H9 (cell line): ENCODE measurements at regions not wholly inside any gene's neighbourhood (a gene's known extent, or its start where the extent isn't known, plus 50 kb on each side); places are given as distances from the start of the nearest gene placed in this dataset.

Experiments
- DNase-seq: peaks from one replicate; pipeline ENCODE4 v3.0.0-alpha.2; 2017
- H2AFZ ChIP-seq: one replicate; pipeline ENCODE4 v1.6.1; 2013; ENCODE audit warnings: mild to moderate bottlenecking, low read length, control low read depth, moderate library complexity
- H2AK5ac ChIP-seq: 2 replicates; pipeline ENCODE4 v1.6.1; 2013; ENCODE audit warnings: low read length, control low read depth, mixed read lengths; ENCODE audit not compliant: insufficient read length
- H2BK120ac ChIP-seq: one replicate; pipeline ENCODE4 v1.6.1; 2013; ENCODE audit warnings: low read depth, mild to moderate bottlenecking, low read length, control low read depth, inconsistent platforms; ENCODE audit not compliant: poor library complexity, severe bottlenecking
- H2BK12ac ChIP-seq: 2 replicates; pipeline ENCODE4 v1.6.1; 2013; ENCODE audit warnings: low read length, control low read depth, mixed read lengths, low read depth; ENCODE audit not compliant: insufficient read length
- H2BK15ac ChIP-seq: 2 replicates; pipeline ENCODE4 v1.6.1; 2013; ENCODE audit warnings: low read depth, low read length, control low read depth
- H2BK20ac ChIP-seq: one replicate; pipeline ENCODE4 v1.6.1; 2013; ENCODE audit warnings: low read depth, mild to moderate bottlenecking, low read length, control low read depth, inconsistent platforms; ENCODE audit not compliant: poor library complexity, severe bottlenecking
- H2BK5ac ChIP-seq: 2 replicates; pipeline ENCODE4 v1.6.1; 2013; ENCODE audit warnings: low read length, control low read depth, mixed read lengths; ENCODE audit not compliant: insufficient read length
- H3K14ac ChIP-seq: 2 replicates; pipeline ENCODE4 v1.6.1; 2013; ENCODE audit warnings: low read length, control low read depth; ENCODE audit not compliant: insufficient read depth
- H3K18ac ChIP-seq: 2 replicates; pipeline ENCODE4 v1.6.1; 2013; ENCODE audit warnings: low read depth, mild to moderate bottlenecking, mixed read lengths, low read length, control low read depth; ENCODE audit not compliant: insufficient read length
- H3K23ac ChIP-seq: 2 replicates; pipeline ENCODE4 v1.6.1; 2013; ENCODE audit warnings: low read length, control low read depth, mixed read lengths, low read depth; ENCODE audit not compliant: insufficient read length
- H3K23me2 ChIP-seq: 2 replicates; pipeline ENCODE4 v1.6.1; 2013; ENCODE audit warnings: low read depth, mild to moderate bottlenecking, mixed read lengths, low read length, control low read depth; ENCODE audit not compliant: insufficient read length, poor library complexity, severe bottlenecking
- H3K27ac ChIP-seq: 2 replicates; pipeline ENCODE4 v1.5.1; 2013; ENCODE audit warnings: low read length, control low read depth, mixed read lengths, low read depth; ENCODE audit not compliant: insufficient read length
- H3K27me3 ChIP-seq: 2 replicates; pipeline ENCODE4 v1.6.1; 2013; ENCODE audit warnings: low read length, control low read depth, inconsistent platforms; ENCODE audit not compliant: insufficient read depth
- H3K4ac ChIP-seq: 2 replicates; pipeline ENCODE4 v1.6.1; 2013; ENCODE audit warnings: low read depth, mild to moderate bottlenecking, control low read depth, inconsistent platforms, low read length, moderate library complexity
- H3K4me1 ChIP-seq: 2 replicates; pipeline ENCODE4 v1.6.1; 2013; ENCODE audit warnings: low read length, control low read depth, inconsistent platforms; ENCODE audit not compliant: insufficient read depth
- H3K4me2 ChIP-seq: 2 replicates; pipeline ENCODE4 v1.6.1; 2013; ENCODE audit warnings: low read length, control low read depth, mixed read lengths; ENCODE audit not compliant: insufficient read length, insufficient read depth
- H3K56ac ChIP-seq: 2 replicates; pipeline ENCODE4 v1.6.1; 2013; ENCODE audit warnings: low read depth, mild to moderate bottlenecking, mixed read lengths, low read length, control low read depth; ENCODE audit not compliant: insufficient read length
- H3K79me1 ChIP-seq: 2 replicates; pipeline ENCODE4 v1.6.1; 2013; ENCODE audit warnings: low read depth, mild to moderate bottlenecking, moderate library complexity, low read length, control low read depth, inconsistent platforms; ENCODE audit not compliant: insufficient read depth, poor library complexity, severe bottlenecking
- H3K79me2 ChIP-seq: 2 replicates; pipeline ENCODE4 v1.6.1; 2013; ENCODE audit warnings: low read length, control low read depth, inconsistent platforms; ENCODE audit not compliant: insufficient read depth
- H3K9ac ChIP-seq: 2 replicates; pipeline ENCODE4 v1.6.1; 2013; ENCODE audit warnings: low read length, control low read depth, mixed read lengths; ENCODE audit not compliant: insufficient read length; ENCODE audit errors: extremely low read depth
- H3K9me3 ChIP-seq: one replicate; pipeline ENCODE4 v1.6.1; 2013; ENCODE audit warnings: low read depth, low read length, inconsistent platforms; ENCODE audit not compliant: control insufficient read depth
- H3T11ph ChIP-seq: one replicate; pipeline ENCODE4 v1.6.1; 2013; ENCODE audit warnings: mild to moderate bottlenecking, low read length, control low read depth, inconsistent platforms
- H4K20me1 ChIP-seq: one replicate; pipeline ENCODE4 v1.6.1; 2013; ENCODE audit not compliant: control insufficient read depth, insufficient read length, insufficient read depth
- H4K5ac ChIP-seq: 2 replicates; pipeline ENCODE4 v1.6.1; 2013; ENCODE audit warnings: low read depth, mild to moderate bottlenecking, mixed read lengths, low read length, control low read depth; ENCODE audit not compliant: insufficient read length
- H4K8ac ChIP-seq: replicated peaks from 2 replicates; pipeline ENCODE4 v1.6.1; 2013; ENCODE audit warnings: low read length, control low read depth, mixed read lengths, low read depth; ENCODE audit not compliant: insufficient read length
- H4K91ac ChIP-seq: 2 replicates; pipeline ENCODE4 v1.6.1; 2013; ENCODE audit warnings: low read depth, mild to moderate bottlenecking, moderate library complexity, mixed read lengths, low read length, control low read depth; ENCODE audit not compliant: insufficient read length
- H3K27ac Mint-ChIP-seq, 3 experiments: 2 replicates in 2 of 3; 3 replicates in 1 of 3; pipeline ENCODE4 v1.8.0; 2020 to 2021; ENCODE audit warnings: mixed read lengths in 3 of 3, mild to moderate bottlenecking in 1 of 3, moderate library complexity in 1 of 3
- H3K27me3 Mint-ChIP-seq: 2 replicates; pipeline ENCODE4 v1.8.0; 2021; ENCODE audit warnings: low read depth, mild to moderate bottlenecking, moderate library complexity, mixed read lengths
- H3K36me3 Mint-ChIP-seq, 3 experiments: 2 replicates in 2 of 3; 3 replicates in 1 of 3; pipeline ENCODE4 v1.8.0; 2020 to 2021; ENCODE audit warnings: low read depth in 3 of 3, mixed read lengths in 3 of 3; ENCODE audit not compliant: insufficient read depth in 1 of 3
- H3K4me1 Mint-ChIP-seq, 2 experiments: 2 replicates each; pipeline ENCODE4 v1.8.0; 2020; ENCODE audit warnings: mixed read lengths in 2 of 2
- H3K4me3 Mint-ChIP-seq, 2 experiments: 2 replicates in 1 of 2; 3 replicates in 1 of 2; pipeline ENCODE4 v1.8.0; 2020 to 2021; ENCODE audit warnings: mild to moderate bottlenecking in 2 of 2, mixed read lengths in 2 of 2, moderate library complexity in 1 of 2
- H3K9me3 Mint-ChIP-seq, 2 experiments: 2 replicates in 1 of 2; 3 replicates in 1 of 2; pipeline ENCODE4 v1.8.0; 2020; ENCODE audit warnings: mild to moderate bottlenecking in 2 of 2, mixed read lengths in 2 of 2, moderate library complexity in 1 of 2
- CTCF ChIP-seq: fragments of 200-600 bp; sonication (generic); conservative IDR thresholded peaks from 3 replicates; pipeline ENCODE4 v1.8.0; 2021; ENCODE audit warnings: antibody characterized with exemption, mild to moderate bottlenecking
- WGBS: extraction: QIAGEN DNeasy Blood & Tissue Kit; methylation state at CpG from one replicate; pipeline ENCODE4 v1.1.7; 2013; ENCODE audit warnings: missing lambda C conversion rate, low lambda C conversion rate, mixed read lengths; ENCODE audit not compliant: insufficient read length; ENCODE audit errors: extremely low coverage; 5-methylcytosine and 5-hydroxymethylcytosine counted together

GRCh38 chr9:96031916-96032534 is 156.5 kb downstream of the ERCC6L2 start:
- Mint-ChIP-seq H3K36me3 (peaks cover 5 to 18% (median 6%) of the 10 kb centered on the region in 3 experiments; a peak in 5 of 7 replicates), H3K27ac (no peak overlapping the region; a peak in 1 of 7 replicates), H3K4me3 (no peak overlapping the region; a peak in 1 of 5 replicates), H3K27me3 (peaks cover 60% of the 10 kb centered on the region), H3K9me3 (peaks cover 22 to 24% of the 10 kb centered on the region in 2 experiments), H3K4me1 (peaks cover 0 to 8% of the 10 kb centered on the region in 2 experiments)
- H3K23me2 ChIP-seq = peaks cover 9% of the 10 kb centered on the region
- H3K4ac ChIP-seq = no peak overlapping the region
- no peak for TF ChIP-seq CTCF
- H3K9ac ChIP-seq = no peak overlapping the region
- no peak overlapping the region for H3K56ac ChIP-seq
- H3K18ac ChIP-seq = no peak overlapping the region
- peaks cover 14% of the 10 kb centered on the region; the same call in 1 of the 2 replicates for H3K27me3 ChIP-seq
- H2AK5ac ChIP-seq = no peak overlapping the region
- H2BK120ac ChIP-seq = no peak overlapping the region
- no peak overlapping the region for H3K4me2 ChIP-seq
- no peak overlapping the region for H2BK5ac ChIP-seq
- H3K23ac ChIP-seq = no peak overlapping the region
- H3K9me3 ChIP-seq = peaks cover 10% of the 10 kb centered on the region
- no peak overlapping the region for H4K5ac ChIP-seq
- H3K14ac ChIP-seq = no peak overlapping the region
- H4K8ac ChIP-seq = no peak overlapping the region
- no peaks in the 10 kb centered on the region for H3K4me1 ChIP-seq
- no peaks in the 10 kb centered on the region for H3K79me2 ChIP-seq
- no peak overlapping the region for H2BK20ac ChIP-seq
- no peak overlapping the region for H2BK15ac ChIP-seq
- no peak overlapping the region for H2AFZ ChIP-seq
- H4K20me1 ChIP-seq = no peaks in the 10 kb centered on the region
- no peak for DNase-seq
- H3K27ac ChIP-seq = no peak overlapping the region
- H4K91ac ChIP-seq = no peak overlapping the region
- H2BK12ac ChIP-seq = no peak overlapping the region
- WGBS = no CpG with 5 or more reads among the region's 15 CpGs
- no peaks in the 10 kb centered on the region for H3K79me1 ChIP-seq
- no peak overlapping the region for H3T11ph ChIP-seq
